Anterior cingulate cortex (tissue), 58 donors: ENCODE measurements at regions not wholly inside any gene's neighbourhood (a gene's known extent, or its start where the extent isn't known, plus 50 kb on each side); places are given as distances from the start of the nearest gene placed in this dataset.
A peak's percentile ranks its signal among the peaks of the same experiment; 100 is the strongest.
"Not testable (repeated sequence)": the region's sequence is repeated elsewhere in the genome, so short reads cannot be mapped to it uniquely, and the experiment has no call there.

Source experiments
- DNase-seq, 58 donors: peaks; one replicate each; lab custom pipeline; 2025; lab: John Stamatoyannopoulos, UW

DNA sequence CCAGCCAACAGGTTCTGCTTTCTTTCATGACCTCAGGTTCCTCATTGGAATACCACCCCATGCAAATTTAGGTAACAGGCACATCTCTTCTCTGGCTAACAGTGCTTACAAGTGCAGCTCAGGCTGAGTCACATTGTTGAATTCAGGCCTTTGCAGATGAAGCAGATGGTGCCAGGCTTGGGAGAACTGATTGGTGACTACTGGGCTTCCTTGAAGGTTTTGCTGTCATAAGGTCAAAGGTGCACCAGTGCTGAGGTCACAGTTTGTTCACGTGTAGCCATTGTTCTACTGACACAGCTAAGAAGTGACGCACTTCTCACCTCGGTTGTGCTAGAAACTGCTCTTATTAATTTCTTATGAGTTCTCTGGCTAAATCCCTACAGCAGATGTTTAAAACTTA, 128.6 kb upstream of the BMPER start:
- no peak for DNase-seq

DNA sequence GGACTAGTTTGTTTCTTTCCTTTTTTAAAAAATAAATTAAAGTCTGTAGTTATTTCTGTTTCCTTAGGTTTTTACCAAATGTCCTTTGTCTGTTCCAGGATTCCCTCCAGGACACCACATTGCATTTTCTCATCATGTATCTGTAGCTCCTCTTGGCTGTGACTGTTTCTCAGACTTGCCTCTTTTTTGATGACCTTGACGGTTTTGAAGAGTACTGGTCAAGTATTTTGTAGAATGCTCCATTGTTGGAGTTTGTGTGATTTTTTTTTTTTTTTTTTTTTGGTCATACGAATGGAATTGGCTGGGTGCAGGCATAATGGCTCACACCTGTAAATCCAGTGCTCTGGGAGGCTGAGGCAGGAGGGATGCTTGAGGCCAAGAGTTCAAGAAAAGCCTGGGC, 127.1 kb upstream of the BMPER start:
- DNase-seq: no peak

DNA sequence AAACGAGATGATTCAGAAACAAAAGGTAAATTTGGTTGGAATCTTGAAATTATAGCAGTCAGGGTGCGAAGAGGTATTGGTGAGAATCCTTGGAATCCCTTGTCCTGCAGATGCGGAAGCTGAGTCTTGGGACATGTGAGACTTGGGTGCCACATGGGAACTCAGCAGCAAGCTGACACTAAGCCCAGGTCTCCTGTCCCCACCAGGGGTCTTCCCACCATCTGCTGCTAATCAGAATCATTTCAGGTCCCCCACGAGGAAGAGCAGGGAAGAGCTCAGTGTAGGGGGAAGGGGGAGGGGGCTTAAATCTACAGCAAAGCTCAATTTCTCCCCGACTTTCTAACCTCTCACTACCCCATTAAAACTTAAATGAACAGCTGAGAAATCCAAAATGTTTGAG, 126.1 kb upstream of the BMPER start:
- DNase-seq: no peak

DNA sequence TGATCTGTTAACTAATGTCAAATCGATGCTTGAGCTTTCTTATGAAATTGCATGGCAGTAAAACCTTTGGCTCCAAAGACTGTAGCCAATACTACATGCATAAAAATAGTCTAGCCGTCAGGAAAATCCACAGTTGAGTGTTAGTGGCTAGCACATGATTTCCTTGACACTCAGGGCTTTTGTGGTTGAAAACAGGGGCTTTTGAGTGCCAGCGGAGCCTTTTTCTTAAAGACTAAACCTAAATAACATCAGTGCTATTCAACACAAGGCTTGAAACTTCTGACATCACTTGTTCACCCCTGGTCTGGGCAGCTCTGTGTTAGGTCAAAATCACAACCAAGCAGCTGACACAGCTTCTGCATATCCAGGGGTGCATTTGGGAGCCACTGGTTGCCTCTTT, 124.2 kb upstream of the BMPER start:
- DNase-seq: no peak

DNA sequence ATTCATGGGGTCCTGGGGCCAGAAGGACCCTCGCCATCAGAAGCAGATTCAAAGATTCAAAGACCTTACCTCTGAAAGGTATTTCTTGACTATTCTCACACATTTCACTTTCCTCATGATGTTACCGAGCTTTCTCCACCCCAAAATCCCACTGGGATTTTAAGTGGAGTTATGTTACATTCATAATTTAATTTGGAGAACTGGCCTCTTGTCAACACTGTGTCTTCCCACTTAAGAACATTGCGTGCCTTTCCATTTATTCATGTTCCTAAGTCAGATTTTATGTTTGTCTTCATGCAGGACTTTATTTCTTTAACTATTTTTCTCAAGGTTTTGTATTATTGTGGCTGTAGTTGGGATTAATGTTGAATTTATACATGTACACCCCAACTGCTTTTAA, 123.5 kb upstream of the BMPER start:
- no peak for DNase-seq

DNA sequence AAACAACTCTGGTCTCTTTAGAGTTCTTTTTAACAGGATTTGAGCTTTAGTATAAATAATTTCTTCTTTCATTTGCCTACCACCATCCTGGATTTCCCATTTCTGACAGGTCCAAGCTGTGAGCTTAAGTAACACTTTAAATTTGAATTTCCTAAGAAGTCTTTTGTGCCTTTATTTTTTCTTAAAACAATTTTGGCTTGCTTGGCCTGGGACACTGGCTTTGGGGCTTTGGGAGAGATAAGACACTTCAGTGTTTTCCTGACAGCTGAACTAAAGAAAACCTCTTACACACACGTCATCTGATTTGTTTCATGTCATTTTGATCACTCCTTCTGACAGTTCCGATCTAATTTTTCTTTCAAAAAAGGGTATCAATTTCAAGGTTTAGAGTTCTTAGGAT, 121.3 kb upstream of the BMPER start:
- no peak for DNase-seq

DNA sequence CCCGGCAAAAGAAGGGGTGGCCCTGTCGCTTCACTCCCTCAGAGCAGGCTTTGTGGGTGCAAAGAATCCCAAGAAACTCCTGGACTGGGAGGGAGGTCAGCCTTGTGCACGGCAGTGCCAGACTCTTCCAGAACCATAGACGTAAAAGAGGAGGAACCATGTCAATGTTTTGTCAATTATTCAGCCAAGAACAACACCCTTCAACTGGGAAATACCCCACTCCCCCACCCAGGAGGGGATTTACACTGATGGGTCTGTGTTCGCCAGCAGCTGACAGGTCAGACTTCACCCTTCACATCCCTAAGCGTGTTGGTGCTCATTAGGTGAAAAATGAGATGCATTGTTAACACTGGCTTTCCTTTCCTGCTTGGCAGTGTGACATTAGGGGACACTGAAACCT, 116.8 kb upstream of the BMPER start:
- DNase-seq: peak in 7 of 58 donors; percentile 2 to 64 (median 16)

DNA sequence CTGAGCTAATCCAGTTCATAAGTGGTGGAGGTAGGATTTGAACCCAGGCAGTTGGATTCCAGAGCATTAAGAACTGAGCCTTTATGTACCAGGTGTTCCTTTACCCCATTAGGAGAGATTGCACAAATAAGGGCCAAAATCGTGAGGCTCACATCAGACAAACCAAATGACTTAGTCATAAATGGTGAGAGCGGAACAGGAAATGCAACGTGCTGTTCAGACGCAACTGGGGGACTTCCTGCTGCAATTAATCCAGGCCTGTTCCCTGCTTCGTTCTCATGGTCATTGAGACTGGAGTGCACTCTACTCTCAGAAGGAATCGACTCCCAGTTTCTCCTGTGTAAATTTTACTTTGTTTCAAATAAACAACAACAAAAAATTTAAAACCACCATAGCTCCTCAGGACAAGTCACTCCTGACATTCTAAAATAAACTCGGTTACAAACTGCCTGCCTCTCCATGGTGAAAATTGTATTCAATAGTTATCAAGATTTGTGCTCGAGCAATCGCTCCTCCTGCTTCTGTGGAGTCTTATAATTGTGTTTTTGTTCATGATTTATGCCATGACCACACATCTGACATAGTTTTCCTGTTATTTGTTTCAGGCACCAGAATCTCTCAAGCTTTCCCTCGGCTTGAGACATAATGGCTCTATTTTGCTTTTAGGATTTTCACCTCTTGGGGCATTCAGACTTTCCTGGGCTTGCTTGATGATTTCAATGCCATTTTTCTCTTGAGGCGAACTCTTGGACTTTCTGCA, 115.3 kb upstream of the BMPER start:
- no peak for DNase-seq

DNA sequence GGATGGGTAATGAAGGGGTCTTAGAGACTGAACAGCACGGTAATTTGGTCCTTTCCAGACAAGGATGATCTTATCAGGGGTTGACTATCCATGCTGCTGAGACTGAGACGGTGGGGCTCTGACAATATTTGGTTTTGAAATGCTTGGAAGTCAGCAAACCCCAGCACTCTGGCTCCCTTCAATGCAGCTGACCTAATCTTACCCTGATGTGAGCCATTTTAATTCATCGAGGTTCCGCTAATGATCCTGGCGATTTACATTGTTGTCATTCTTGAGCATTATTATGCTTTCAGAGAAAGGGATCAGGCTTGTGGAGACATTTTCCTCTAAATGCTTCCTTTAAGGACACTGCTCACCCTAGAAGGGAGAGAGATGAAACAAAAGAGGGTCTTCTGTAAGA, 114.6 kb upstream of the BMPER start:
- no peak for DNase-seq

DNA sequence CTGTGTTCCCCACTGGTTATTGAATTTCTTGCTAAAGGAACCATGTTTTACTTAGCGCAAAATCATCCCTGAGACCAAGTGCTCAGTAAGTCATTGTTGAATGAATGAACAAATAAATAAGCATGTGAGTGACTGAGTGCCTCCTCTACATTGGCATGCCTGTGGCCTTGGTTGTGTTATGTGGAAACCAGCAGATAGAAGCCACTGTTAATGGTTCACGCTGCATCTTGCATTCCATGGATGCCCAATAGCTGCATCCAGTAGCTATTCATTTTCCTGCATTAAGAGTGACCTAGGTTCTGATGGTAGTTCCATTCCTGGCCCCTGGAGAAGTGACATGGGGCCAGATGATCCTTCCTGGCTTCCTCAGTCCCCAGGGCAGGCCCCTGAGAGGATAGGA, 113.3 kb upstream of the BMPER start:
- no peak for DNase-seq

DNA sequence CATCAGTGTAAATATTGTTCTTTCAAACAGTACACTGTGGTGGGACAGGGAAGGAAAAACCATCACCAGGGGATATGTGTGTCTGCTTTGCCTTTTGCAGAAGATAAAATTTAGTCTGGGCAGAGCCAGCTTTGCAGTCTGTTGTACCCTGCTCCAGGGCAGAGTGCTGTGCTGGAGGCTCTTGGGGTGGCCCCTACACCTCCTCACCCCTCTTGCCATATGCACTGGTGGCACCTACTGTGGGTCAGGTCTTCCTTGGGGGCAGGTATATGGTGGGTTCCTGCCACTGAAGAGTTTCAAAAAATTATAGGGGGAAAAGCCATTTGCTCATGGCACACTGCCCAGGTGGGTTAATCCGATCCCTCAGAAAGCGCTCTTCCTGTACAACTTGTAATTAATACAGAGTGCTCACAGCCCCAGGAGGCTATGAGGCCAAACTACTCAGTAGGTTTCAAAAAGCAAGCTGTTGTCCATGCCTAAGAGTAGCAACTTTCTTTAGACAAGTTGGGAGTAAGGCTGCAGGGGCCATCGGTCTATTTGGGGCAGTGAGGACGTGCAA, 112.7 kb upstream of the BMPER start:
- DNase-seq: no peak

DNA sequence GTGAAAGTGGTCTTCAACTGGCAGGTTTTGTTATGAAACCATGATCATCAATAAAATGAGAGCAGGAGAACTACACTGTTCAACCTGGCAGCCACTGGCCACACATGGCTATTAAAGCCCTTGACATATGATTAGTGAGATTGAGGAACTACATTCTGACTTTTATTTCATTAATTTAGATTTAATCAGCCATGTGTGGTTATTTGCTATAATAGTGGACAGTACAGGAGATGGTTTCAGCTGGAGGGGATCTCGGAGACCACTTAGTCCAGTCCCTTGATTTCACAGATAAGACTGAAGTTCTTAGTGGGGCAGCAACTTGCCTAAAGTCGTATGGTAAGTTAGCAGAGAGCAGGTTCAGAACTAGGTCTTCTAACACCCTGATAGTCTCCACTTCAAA, 111.7 kb upstream of the BMPER start:
- no peak for DNase-seq

DNA sequence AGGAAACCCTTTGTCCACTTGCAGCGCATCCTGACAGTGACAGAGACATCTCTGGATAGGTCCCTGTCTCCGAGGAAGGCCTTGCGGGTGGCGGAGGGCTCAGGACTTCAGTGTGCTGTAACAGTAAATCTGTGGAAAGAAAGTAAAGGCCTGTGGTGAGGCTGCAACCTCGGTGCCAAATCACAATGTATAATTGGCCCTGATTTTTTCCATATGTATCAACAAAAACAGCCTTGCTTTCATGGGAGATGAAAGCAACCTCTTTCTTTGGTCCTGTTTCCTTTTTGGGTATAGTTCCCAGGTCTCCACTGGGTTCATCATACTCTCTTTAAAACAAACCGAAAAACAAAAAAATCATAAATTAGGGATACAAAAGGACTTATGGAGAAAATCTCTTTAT, 110.9 kb upstream of the BMPER start:
- DNase-seq: no peak

DNA sequence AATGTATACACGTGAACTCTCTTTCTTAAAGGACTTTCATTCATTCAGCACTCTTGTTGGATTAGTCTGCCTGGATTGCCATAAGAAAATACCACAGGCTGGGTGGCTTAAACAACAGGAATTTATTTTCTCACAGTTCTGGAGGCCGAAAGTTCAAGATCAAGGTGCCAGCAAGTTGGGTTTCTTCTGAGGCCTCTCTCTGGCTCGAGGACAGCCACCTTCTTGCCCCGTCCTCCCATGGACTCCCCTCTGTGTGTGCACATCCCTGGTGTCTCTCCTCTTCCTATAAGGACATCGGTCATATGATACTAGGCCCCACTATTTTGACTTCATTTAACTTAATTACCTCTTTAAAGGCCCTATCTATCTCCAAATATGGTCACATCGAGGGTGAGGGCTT, 110.4 kb upstream of the BMPER start:
- DNase-seq: no peak

DNA sequence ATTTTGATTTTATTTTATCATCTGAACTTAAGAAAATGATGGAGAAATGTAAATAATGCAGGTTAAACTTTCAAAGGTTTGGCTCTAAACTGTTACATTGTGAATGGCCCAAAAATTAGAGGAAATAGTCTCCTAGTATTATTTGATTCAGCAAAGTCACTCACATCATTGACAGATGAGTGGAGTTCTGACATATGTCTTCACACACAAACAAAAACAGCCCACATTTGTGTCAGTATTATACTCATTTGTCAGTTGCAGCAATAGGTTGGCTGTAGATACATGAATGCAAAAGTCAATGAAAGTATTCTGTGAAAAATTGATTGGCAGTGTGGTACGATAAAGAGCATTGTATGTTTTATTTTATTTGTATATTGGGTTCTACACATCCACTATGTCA, 108.8 kb upstream of the BMPER start:
- DNase-seq: no peak

DNA sequence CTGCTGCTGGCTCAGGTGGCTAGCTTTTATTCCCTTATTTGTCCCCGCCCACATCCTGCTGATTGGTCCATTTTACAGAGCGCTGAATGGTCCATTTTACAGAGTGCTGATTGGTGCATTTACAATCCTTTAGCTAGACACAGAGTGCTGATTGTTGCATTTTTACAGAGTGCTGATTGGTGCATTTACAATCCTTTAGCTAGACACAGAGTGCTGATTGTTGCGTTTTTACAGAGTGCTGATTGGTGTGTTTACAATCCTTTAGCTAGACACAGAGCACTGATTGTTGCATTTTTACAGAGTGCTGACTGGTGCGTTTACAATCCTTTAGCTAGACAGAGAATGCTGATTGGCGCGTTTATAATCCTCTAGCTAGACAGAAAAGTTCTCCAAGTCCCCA, 107.8 kb upstream of the BMPER start:
- DNase-seq: not testable (repeated sequence)

DNA sequence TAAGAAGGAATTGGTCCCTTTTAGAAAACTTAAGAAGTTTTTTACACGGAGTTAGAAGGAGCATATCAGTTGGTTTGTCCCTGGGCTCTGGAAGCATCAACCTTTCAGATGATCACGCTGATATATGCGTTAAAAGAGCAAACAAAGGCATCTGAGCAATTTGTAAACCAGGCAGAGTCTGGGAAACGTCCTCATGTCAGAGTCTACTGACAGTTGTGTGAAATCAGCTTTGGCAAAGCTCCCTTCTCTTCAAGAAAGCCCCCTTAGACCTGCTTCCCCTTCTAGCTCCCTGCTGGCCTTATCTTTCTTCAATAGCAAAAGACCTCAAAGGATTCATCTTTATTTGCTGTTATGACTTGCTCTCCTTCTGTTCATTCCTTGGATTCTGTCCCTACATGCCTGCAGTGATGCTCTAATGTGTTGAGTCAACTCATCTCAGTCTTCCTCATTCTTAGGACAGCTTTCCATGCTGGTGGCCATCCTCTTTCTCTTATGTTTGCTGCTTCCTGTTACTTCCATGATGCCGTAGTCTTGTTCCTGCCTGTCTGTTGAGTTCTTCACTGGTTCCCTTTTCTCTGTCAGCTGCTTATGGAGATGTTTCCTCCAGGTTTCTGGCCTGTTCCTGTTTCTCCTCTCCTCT, 106.5 kb upstream of the BMPER start:
- DNase-seq: no peak

DNA sequence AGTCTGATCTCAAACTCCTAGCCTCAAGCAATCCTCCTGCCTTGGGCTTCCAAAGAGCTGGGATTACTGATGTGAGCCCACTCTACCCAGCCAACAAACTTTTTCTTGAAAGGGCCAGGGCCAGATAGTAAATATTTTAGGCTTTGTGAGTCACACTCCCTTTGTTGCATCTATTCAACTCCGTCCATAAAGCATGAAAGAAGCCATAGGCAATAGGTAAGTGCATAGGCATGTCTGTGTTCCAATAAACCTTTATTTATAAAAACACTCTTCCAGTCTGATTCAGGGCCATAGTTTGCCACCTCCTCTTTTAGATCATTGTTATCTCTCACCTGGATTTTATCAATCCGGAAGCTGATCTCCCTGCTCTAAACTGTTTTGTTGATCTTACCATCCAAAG, 105.6 kb upstream of the BMPER start:
- DNase-seq: no peak

DNA sequence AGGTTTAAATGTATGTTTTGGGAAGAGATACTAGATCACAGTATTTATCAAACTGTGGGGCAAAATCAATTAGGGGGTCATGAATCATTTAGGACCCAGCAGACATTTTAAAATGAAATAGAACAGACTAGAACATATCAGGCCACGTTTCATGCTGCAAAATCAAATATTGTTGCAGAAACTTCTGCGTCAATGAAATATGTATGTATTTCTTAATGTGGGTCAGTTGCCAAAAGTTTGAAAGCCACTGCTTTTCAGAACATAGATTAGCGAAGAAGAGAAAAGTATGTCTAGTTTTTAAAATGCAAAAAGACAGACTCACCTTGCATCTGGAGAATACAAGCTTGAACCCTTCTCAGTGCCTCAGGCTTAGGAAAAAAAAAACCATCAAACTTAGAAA, 102.7 kb upstream of the BMPER start:
- no peak for DNase-seq

DNA sequence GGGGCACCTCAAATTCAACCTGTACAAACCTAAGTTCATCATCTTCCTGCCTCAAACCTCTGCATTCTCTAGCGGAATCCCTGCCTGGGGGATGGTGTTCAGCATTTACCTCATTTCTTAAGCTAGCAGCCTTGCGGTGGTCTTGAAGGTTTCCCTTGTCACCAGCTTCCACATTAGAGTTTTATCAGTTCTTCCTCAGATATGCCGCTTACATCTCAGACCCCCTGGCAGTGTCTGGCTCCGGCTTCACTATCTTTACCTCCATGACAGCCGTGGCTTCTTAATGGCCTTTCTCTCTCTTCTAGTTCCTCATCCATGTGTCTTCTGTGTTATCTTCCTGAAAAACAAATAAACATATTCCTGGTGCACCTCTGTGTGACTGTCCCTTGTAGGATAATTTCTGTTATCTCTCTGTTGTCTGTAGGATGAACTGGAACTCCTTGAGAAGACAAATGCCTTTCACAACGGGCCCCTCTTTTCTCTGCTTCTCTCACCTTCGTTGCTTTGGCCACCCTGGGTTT, 101.1 kb upstream of the BMPER start:
- DNase-seq: no peak

DNA sequence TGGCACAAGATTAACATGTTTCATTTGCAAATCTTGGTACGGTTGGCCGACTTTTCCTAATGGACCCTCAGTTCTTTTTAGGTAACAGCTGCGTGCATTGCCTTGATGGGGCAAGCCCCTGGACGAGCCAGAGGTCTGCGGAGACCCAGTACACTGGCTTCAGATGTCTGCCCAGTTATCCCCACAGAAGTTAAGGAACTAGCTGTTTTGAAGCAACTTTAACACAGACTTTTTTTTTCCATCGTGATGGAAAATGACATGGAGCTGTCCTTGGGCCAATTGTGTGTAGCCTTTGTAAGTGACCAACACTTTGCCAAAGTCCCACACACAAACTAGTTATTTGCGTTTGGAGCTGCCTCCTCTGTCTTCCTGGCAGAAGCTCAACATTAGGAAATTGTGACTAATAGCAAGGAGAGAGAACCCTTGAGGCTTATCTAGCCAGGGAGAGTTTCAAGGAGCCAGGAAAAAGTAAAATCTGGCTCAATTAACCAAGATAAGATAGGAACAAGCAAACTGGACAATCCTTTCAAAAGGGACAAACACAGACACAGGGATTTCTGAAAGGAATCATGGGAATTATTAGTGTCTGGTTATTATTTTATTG, 99.6 kb upstream of the BMPER start:
- DNase-seq: no peak
